ENCODE measurements at regions not wholly inside any gene's neighbourhood (a gene's known extent, or its start where the extent isn't known, plus 50 kb on each side); places are given as distances from the start of the nearest gene placed in this dataset.

DNA sequence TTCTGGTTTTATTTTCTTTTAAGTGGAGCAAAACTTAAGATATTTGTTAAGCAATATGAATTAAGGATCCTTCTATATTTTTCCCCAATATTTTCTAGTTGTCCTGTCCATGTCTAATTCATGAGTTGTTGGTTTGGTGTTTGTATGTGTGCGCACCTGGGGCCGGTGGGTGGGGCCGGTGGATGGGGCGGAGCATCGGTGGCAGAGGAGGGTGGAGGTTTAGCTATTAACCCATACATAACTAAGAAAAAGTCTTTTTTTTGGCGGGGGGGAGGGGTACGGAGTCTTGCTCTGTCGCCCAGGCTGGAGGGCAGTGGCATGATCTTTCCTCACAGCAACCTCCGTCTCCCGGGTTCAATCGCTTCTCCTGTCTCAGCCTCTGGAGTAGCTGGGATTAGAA lies 489.8 kb downstream of the PDGFC start:
- no peak overlapping the region for H3K4me3 ChIP-seq
- no peaks in the 10 kb centered on the region for H3K36me3 ChIP-seq (replicated peaks in 1 of 2; ENCODE audit: insufficient read depth in 1 of 2, low read depth in 2 of 2)
- WGBS, 2 donors, result 79 to 81% methylated on average over 11 of the region's 11 CpGs
- no peaks in the 10 kb centered on the region for H3K4me1 ChIP-seq
- intact Hi-C loops (cut with DNase I), result no loop called here
- no peaks in the 10 kb centered on the region for H3K27me3 ChIP-seq
- ATAC-seq, result no peak
- no peaks in the 10 kb centered on the region for H3K9me3 ChIP-seq
- DNase-seq, result no peak
- no peak for TF ChIP-seq POLR2A (IDR thresholded peaks at IDR 0.05)
- TF ChIP-seq, protein P1, sequence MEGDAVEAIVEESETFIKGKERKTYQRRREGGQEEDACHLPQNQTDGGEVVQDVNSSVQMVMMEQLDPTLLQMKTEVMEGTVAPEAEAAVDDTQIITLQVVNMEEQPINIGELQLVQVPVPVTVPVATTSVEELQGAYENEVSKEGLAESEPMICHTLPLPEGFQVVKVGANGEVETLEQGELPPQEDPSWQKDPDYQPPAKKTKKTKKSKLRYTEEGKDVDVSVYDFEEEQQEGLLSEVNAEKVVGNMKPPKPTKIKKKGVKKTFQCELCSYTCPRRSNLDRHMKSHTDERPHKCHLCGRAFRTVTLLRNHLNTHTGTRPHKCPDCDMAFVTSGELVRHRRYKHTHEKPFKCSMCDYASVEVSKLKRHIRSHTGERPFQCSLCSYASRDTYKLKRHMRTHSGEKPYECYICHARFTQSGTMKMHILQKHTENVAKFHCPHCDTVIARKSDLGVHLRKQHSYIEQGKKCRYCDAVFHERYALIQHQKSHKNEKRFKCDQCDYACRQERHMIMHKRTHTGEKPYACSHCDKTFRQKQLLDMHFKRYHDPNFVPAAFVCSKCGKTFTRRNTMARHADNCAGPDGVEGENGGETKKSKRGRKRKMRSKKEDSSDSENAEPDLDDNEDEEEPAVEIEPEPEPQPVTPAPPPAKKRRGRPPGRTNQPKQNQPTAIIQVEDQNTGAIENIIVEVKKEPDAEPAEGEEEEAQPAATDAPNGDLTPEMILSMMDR (IDR thresholded peaks at IDR 0.05), result no peak
- H3K27ac ChIP-seq, result no peak overlapping the region

DNA sequence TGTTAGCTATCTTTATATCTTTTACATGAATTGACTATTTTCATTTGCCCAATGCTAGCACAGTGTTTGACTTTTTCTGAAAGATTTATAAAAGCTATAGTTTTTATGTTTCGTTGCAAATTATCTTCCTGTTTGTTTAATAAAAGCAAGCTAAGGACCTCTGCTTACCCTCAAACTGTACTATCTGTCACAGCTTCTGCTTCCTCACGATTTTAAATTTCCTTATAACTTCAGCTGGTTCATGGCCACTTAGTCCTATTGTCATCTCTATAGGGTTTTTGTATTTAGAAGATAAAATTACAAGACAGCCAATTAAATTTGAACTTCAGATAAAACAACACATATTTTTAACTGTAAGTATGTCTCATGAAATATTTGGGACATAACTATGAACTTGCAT lies 494.0 kb downstream of the PDGFC start:
- WGBS, 2 donors, result 39 to 48% methylated on average over 2 of the region's 2 CpGs

DNA sequence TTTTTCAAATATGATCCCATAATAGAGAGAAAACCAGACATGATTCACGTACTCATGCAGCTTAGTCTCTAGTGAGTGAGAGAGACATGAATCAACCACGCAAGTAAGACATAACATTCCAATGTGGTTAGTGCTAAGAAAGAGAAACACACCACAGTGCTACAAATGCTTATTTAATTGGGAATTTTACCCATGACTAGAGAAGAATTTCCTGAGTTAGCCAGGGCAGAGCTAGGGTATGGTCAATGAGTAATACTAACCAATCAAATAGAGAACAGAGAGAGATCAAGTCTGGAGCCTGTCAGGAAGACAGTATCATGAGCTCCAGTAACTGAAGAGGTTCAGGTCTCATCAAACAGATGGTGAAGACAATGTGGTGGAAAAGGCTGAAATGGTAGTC lies 495.2 kb downstream of the PDGFC start:
- no peak for TF ChIP-seq POLR2A (IDR thresholded peaks at IDR 0.05)
- TF ChIP-seq, protein P1 (IDR thresholded peaks at IDR 0.05), result no peak
- intact Hi-C loops (cut with DNase I), result loop anchor here (10.0 kb wide), 1 partner anchor 718 kb away; no protein-coding TSS in a partner anchor

More for the DNA sequence above, 494.0 kb downstream of the PDGFC start:
- no peak for ATAC-seq
- no peak for DNase-seq
- H3K9me3 ChIP-seq, result no peaks in the 10 kb centered on the region
- intact Hi-C loops (cut with DNase I), result loop anchor here (10.0 kb wide), 1 partner anchor 717 kb away; no protein-coding TSS in a partner anchor
- H3K27ac ChIP-seq, result no peak overlapping the region
- no peak for TF ChIP-seq POLR2A (IDR thresholded peaks at IDR 0.05)
- TF ChIP-seq, protein P1 (IDR thresholded peaks at IDR 0.05), result no peak
- H3K27me3 ChIP-seq, result no peaks in the 10 kb centered on the region
- no peaks in the 10 kb centered on the region for H3K36me3 ChIP-seq (replicated peaks in 1 of 2; ENCODE audit: insufficient read depth in 1 of 2, low read depth in 2 of 2)
- H3K4me1 ChIP-seq, result no peaks in the 10 kb centered on the region
- no peak overlapping the region for H3K4me3 ChIP-seq

DNA sequence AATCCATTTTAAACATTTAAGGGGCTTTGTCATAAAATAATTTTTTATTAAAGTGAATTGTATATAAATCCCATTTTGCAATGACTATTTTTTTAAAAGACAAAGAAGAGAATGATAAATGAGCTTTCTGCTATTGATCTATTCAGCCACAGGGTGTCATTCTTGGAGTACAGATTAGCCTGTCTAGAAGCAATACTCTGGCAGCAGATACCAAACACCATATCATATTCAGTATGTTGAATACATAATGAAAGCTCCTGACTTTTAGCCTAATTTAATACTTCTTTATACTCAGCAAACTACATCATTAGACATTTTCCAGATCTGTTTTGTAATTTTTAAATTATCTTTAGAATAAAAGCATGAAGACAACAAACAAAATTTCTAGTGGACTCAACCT lies 496.3 kb downstream of the PDGFC start:
- no peak for TF ChIP-seq POLR2A (IDR thresholded peaks at IDR 0.05)
- TF ChIP-seq, protein P1 (IDR thresholded peaks at IDR 0.05), result peak; percentile 7 to 69 (median 54)
- H3K4me1 ChIP-seq, result no peaks in the 10 kb centered on the region
- H3K9me3 ChIP-seq, result no peaks in the 10 kb centered on the region
- DNase-seq (peak in 1 of 4 donors; percentile 8), ATAC-seq (peak; percentile 64)
- intact Hi-C loops (cut with DNase I), result loop anchor here (10.0 kb wide), 1 partner anchor 719 kb away; no protein-coding TSS in a partner anchor
- no peaks in the 10 kb centered on the region for H3K27me3 ChIP-seq
- no peaks in the 10 kb centered on the region for H3K36me3 ChIP-seq (replicated peaks in 1 of 2; ENCODE audit: insufficient read depth in 1 of 2, low read depth in 2 of 2)
- no peak overlapping the region for H3K27ac ChIP-seq
- H3K4me3 ChIP-seq, result no peak overlapping the region

More for the DNA sequence above, 495.2 kb downstream of the PDGFC start:
- ATAC-seq (no peak), DNase-seq (no peak)
- no peaks in the 10 kb centered on the region for H3K9me3 ChIP-seq
- H3K4me3 ChIP-seq, result no peak overlapping the region
- no peaks in the 10 kb centered on the region for H3K4me1 ChIP-seq
- no peak overlapping the region for H3K27ac ChIP-seq
- 69 to 82% methylated on average over 2 of the region's 2 CpGs for WGBS, 2 donors
- H3K36me3 ChIP-seq (replicated peaks in 1 of 2; ENCODE audit: insufficient read depth in 1 of 2, low read depth in 2 of 2), result no peaks in the 10 kb centered on the region
- no peaks in the 10 kb centered on the region for H3K27me3 ChIP-seq

DNA sequence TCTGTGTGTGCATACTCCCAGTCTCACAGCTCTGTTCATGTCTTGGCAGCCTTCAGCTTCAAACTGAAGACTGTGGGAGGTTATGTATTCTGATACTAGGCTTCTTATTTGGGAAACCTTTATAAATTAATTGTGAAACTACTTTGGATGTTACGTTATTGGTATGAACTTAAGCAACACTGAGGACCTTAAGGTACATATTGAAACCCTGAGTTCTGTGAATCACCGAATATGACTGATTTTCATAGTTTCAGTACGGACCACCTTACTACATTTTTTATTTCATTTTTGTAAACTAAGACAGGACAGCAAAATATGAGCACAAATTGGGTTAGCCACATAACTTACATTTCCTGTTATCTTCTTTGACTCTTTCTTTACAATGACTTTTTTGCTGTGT lies 498.4 kb downstream of the PDGFC start:
- intact Hi-C loops (cut with DNase I), result loop anchor here (10.0 kb wide), 1 partner anchor 722 kb away; no protein-coding TSS in a partner anchor
- no peak overlapping the region for H3K27ac ChIP-seq
- no peak overlapping the region for H3K4me3 ChIP-seq
- TF ChIP-seq POLR2A (IDR thresholded peaks at IDR 0.05), result no peak
- TF ChIP-seq, protein P1 (IDR thresholded peaks at IDR 0.05), result no peak
- H3K9me3 ChIP-seq, result no peaks in the 10 kb centered on the region
- no peaks in the 10 kb centered on the region for H3K4me1 ChIP-seq
- H3K27me3 ChIP-seq, result no peaks in the 10 kb centered on the region
- 73 to 75% methylated on average over 3 of the region's 3 CpGs for WGBS, 2 donors
- no peak for ATAC-seq
- H3K36me3 ChIP-seq (replicated peaks in 1 of 2; ENCODE audit: insufficient read depth in 1 of 2, low read depth in 2 of 2), result no peaks in the 10 kb centered on the region
- no peak for DNase-seq

Measured in body of pancreas (tissue), 4 donors.